Right lobe of liver (tissue), 4 donors: ENCODE measurements at regions not wholly inside any gene's neighbourhood (a gene's known extent, or its start where the extent isn't known, plus 50 kb on each side); places are given as distances from the start of the nearest gene placed in this dataset.

ENCODE experiments used
- POLR2A ChIP-seq: fragments of 450-650 bp; IDR thresholded peaks from one replicate; pipeline ENCODE4 v1.6.1; 2017; ENCODE audit warnings: antibody characterized with exemption, mild to moderate bottlenecking
- TF ChIP-seq, protein P1 (sequence below), 4 donors: fragments of 200-600 bp in 3 of 4; fragments of 450-650 bp in 1 of 4; IDR thresholded peaks; one replicate each; pipeline versions ENCODE4 v1.5.1 to v1.8.0; 2016 to 2022; ENCODE audit warnings: antibody characterized with exemption in 4 of 4, mild to moderate bottlenecking in 2 of 4
- donor health status: DM: no; HTN: no; CAD: no.
- donor health status: DM: no; HTN: no; CAD: no.
- donor health status: DM: no; HTN: yes; CAD: no.

GRCh38 chr17:83019376-83019775 lies 60.0 kb upstream of the METRNL start:
- TF ChIP-seq, protein P1, sequence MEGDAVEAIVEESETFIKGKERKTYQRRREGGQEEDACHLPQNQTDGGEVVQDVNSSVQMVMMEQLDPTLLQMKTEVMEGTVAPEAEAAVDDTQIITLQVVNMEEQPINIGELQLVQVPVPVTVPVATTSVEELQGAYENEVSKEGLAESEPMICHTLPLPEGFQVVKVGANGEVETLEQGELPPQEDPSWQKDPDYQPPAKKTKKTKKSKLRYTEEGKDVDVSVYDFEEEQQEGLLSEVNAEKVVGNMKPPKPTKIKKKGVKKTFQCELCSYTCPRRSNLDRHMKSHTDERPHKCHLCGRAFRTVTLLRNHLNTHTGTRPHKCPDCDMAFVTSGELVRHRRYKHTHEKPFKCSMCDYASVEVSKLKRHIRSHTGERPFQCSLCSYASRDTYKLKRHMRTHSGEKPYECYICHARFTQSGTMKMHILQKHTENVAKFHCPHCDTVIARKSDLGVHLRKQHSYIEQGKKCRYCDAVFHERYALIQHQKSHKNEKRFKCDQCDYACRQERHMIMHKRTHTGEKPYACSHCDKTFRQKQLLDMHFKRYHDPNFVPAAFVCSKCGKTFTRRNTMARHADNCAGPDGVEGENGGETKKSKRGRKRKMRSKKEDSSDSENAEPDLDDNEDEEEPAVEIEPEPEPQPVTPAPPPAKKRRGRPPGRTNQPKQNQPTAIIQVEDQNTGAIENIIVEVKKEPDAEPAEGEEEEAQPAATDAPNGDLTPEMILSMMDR (IDR thresholded peaks at IDR 0.05): no peak
- no peak for TF ChIP-seq POLR2A
